Colonic mucosa (tissue), 4 donors: ENCODE measurements at regions not wholly inside any gene's neighbourhood (a gene's known extent, or its start where the extent isn't known, plus 50 kb on each side); places are given as distances from the start of the nearest gene placed in this dataset.

ENCODE experiments used
- DNase-seq: peaks from one replicate; pipeline ENCODE4 v3.0.0-alpha.2; 2020
- H3K27ac ChIP-seq: fragments of 200-600 bp; one replicate; pipeline ENCODE4 v1.8.0; 2021
- H3K27me3 ChIP-seq: fragments of 200-600 bp; one replicate; pipeline ENCODE4 v1.8.0; 2021
- H3K36me3 ChIP-seq: fragments of 200-600 bp; one replicate; pipeline ENCODE4 v1.8.0; 2021
- H3K4me1 ChIP-seq: fragments of 200-600 bp; one replicate; pipeline ENCODE4 v1.8.0; 2021; ENCODE audit warnings: mild to moderate bottlenecking
- H3K4me3 ChIP-seq: fragments of 200-600 bp; one replicate; pipeline ENCODE4 v1.8.0; 2021
- H3K9ac ChIP-seq, 2 donors: one replicate each; pipeline ENCODE4 v1.7.0; 2013; ENCODE audit warnings: control low read depth in 2 of 2, low read depth in 2 of 2, low read length in 2 of 2
- H3K9me3 ChIP-seq: fragments of 200-600 bp; one replicate; pipeline ENCODE4 v1.8.0; 2021
- CTCF ChIP-seq: fragments of 200-600 bp; IDR thresholded peaks from one replicate; pipeline ENCODE4 v1.8.0; 2022; ENCODE audit warnings: antibody characterized with exemption, mild to moderate bottlenecking
- intact Hi-C: fragments of 100-400 bp; cut with DNase I; formaldehyde crosslinking; loops from one replicate; pipeline ENCODE4 v1.14.1; 2022
- donor health status: healthy.
- donor health status: DM: no; HTN: no; CAD: no.
- donor health status: DM: no; HTN: no; CAD: no.

GRCh38 chr22:26892166-26893041, 235.0 kb downstream of the MIAT start:
- H3K9ac ChIP-seq, result no peak overlapping the region
- no peaks in the 10 kb centered on the region for H3K4me1 ChIP-seq
- no peak for DNase-seq
- no peak overlapping the region for H3K27ac ChIP-seq
- intact Hi-C loops, result no loop called here
- TF ChIP-seq CTCF, result no peak
- H3K9me3 ChIP-seq, result no peaks in the 10 kb centered on the region
- H3K4me3 ChIP-seq, result no peak overlapping the region
- no peaks in the 10 kb centered on the region for H3K27me3 ChIP-seq
- no peaks in the 10 kb centered on the region for H3K36me3 ChIP-seq

GRCh38 chr22:26893173-26894110, 236.1 kb downstream of the MIAT start:
- no peak overlapping the region for H3K27ac ChIP-seq
- DNase-seq, result no peak
- intact Hi-C loops, result no loop called here
- H3K9ac ChIP-seq, result no peak overlapping the region
- H3K27me3 ChIP-seq, result no peaks in the 10 kb centered on the region
- no peak overlapping the region for H3K4me3 ChIP-seq
- no peaks in the 10 kb centered on the region for H3K36me3 ChIP-seq
- no peaks in the 10 kb centered on the region for H3K4me1 ChIP-seq
- no peaks in the 10 kb centered on the region for H3K9me3 ChIP-seq
- no peak for TF ChIP-seq CTCF

DNA sequence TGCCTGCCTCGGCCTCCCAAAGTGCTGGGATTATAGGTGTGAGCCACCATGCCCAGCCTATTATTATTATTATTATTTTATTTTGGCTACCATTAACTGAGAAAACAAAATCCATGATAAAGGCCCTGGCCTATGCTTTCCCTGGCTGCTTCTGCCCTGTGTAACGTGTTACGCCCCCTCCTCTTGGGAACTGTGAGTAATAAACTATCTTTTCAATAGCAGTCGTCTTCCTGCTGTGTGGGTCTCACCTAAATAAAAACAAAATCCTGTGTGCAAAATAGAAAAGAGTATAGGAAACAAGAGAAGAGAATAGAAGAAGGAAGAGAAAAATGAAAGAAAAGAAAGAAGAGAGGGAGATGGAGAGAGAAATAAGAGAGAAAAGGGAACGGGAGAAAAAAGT, 237.0 kb downstream of the MIAT start:
- no peak overlapping the region for H3K27ac ChIP-seq
- intact Hi-C loops, result no loop called here
- H3K36me3 ChIP-seq, result no peaks in the 10 kb centered on the region
- TF ChIP-seq CTCF, result no peak
- H3K9ac ChIP-seq, result no peak overlapping the region
- H3K27me3 ChIP-seq, result no peaks in the 10 kb centered on the region
- no peak overlapping the region for H3K4me3 ChIP-seq
- DNase-seq, result no peak
- H3K4me1 ChIP-seq, result no peaks in the 10 kb centered on the region
- no peaks in the 10 kb centered on the region for H3K9me3 ChIP-seq

GRCh38 chr22:26894766-26895485, 237.5 kb downstream of the MIAT start:
- no peaks in the 10 kb centered on the region for H3K36me3 ChIP-seq
- intact Hi-C loops, result no loop called here
- H3K4me3 ChIP-seq, result no peak overlapping the region
- TF ChIP-seq CTCF, result no peak
- no peak overlapping the region for H3K9ac ChIP-seq
- H3K27ac ChIP-seq, result no peak overlapping the region
- no peaks in the 10 kb centered on the region for H3K27me3 ChIP-seq
- no peaks in the 10 kb centered on the region for H3K4me1 ChIP-seq
- no peak for DNase-seq
- no peaks in the 10 kb centered on the region for H3K9me3 ChIP-seq

DNA sequence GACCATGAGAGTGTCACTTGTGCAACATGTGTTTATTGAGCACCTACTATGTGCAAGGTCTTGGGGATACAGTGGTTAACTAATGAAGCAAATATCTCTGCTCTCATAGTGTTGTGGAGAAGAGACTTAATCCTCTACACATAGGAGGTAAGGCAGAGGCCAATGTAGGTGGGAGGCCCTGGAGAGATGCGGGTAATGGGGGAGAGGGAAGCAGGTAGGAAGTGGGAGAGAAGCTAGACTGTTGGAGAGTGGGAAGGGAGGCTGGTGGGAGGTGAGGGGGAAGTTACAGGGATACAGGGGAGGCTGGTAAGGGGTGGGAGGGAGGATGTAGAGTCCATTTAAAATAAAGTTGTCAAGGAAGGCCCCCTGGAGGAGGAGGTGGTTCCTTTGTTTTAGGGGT, 240.0 kb downstream of the MIAT start:
- intact Hi-C loops, result no loop called here
- no peaks in the 10 kb centered on the region for H3K9me3 ChIP-seq
- no peak overlapping the region for H3K27ac ChIP-seq
- H3K9ac ChIP-seq, result no peak overlapping the region
- no peaks in the 10 kb centered on the region for H3K4me1 ChIP-seq
- no peak overlapping the region for H3K4me3 ChIP-seq
- no peak for TF ChIP-seq CTCF
- no peak for DNase-seq
- no peaks in the 10 kb centered on the region for H3K27me3 ChIP-seq
- H3K36me3 ChIP-seq, result no peaks in the 10 kb centered on the region
